ENCODE measurements at regions not wholly inside any gene's neighbourhood (a gene's known extent, or its start where the extent isn't known, plus 50 kb on each side); places are given as distances from the start of the nearest gene placed in this dataset.

DNA sequence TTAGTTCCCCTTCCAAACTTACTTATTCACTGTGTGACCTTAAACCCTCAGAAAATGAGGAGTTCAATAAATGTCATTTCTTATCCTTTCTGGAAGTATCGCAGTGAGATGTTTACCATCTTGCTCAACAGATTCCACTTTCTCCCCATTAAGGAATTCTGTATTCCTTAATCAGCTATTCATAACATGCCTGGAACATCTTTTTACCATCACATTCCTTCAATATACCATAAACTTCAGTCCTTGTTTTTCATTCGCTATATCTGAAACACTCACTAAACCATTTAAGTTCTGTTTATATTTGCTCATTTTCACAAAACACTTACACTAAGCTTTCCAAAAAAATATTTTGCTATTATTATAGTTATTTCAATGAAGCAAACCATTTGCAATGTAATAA is 1158.6 kb downstream of the CDH12 start:
- DNase-seq, result no peak

DNA sequence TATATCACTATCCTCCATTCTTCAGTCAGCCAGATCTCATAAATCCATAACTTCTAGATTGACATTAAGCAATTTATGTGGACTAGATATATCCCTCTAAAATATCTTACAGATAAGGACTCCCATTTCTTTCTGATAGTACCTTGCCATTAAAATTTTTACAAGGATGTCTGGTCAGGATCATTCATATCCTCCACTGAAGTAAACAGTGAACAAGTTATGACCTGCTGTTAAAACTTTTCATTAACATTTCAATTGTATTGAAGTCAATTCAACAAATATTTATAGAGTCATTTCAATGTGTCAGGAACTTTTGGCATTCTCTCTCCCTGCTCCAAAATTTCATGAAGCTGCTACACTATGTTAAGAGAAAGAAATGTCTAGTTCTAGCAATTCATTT is 1159.6 kb downstream of the CDH12 start:
- DNase-seq, result no peak

DNA sequence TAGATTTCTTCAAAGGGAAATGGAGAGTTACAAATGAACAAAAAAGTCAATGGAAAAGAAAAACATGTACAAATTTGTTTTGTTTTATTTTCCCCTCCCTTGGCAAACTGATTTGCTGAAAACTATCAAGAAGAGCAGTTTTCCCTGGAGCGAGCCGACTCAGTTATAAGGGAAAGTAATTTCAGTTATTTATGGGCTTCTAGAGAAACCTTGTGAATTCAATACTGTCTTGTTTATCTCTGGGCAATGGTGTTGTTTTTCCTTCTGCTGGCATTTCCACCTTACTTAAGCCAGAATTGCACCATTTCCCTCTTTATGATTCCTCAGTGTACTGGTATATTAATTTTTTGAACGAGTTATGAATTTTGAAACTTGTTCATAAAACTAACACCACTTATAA is 1163.6 kb downstream of the CDH12 start:
- no peak for DNase-seq

DNA sequence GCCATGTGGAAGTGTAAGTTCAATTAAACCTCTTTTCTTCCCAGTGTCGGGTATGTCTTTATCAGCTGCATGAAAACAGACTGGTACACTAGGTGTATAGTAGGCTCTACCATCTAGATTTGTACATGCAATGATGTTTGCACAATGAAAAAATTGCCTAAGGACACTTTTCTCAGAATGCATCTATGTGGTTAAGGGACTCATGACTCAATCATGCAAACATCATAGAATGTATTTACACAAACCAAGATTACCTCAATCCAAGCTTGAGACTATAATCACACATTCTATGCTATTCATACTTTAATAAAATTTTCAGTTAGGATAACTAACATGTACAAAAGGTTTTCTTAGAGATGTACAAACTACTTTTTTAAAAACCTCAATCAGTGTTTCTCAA is 1164.5 kb downstream of the CDH12 start:
- DNase-seq, result no peak

DNA sequence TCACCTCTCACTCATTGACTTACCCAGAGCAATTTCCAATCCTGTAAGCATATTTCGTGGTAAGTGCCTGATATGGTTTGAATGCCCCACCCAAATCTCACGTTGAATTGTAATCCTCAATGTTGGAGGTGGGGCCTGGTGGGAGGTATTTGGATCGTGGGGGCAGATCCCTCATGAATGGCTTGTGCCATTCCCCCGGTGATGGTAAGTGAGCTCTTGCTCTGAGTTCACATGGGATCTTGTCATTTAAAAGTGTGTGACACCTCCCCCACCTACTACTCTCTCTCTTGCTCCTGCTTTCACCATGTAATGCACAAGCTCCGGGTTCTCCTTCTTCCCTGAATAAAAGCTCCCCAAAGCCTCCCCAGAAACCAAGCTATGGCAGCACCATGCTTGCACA is 1165.5 kb downstream of the CDH12 start:
- no peak for DNase-seq

DNA sequence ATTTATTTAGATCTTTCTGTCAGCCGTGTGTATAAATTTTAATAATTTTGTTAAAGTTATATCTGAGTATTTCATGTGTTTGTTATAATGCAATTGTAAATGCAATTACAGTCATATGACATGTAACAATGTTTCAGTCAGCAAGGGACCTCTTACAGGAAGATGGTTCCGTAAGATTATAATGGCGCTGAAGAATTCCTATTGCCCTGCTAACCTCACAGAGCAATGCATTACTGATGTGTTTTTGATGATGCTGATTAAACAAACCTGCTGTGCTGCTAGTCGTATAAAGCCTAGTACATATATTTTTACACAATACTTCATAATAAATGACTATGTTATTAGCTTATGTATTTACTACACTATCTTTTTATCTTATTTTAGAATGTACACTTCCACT is 1166.4 kb downstream of the CDH12 start:
- no peak for DNase-seq

DNA sequence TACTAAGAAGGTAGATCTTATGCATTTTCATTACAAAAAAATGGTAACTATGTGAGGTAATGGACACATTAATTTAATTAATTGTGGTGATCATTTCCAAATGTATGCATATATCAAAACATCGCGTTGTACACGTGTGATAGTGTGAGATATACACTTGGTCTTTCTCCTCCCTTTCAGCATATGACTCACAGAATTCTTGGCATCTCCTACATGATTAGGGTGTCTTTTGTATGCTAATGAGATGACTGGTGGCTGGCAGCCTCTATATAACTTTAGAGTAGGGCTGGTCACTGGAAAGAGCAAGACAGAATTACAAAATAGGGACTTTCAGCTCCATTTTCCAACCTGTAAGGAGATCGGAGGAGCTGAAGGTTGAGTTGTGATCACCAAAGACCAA is 1167.6 kb downstream of the CDH12 start:
- DNase-seq, result no peak

DNA sequence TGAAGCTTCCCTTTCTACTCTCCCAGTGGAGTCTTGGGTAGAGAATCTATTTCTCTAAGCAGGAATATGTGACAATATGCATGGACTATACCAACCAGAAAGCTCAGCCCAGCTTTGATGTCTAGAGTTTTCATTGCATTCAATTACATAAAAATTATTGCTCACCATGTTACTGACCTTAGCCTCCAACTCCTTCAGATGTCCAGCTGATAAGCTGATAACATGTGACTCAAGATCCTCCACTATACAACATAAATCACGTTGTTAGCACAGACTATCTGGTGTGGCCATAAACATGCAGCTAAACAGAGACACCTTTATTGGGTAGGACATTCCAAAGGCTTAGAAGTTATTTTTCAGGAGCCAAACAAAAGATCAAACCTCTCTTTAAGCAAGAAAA is 1168.2 kb downstream of the CDH12 start:
- no peak for DNase-seq

DNA sequence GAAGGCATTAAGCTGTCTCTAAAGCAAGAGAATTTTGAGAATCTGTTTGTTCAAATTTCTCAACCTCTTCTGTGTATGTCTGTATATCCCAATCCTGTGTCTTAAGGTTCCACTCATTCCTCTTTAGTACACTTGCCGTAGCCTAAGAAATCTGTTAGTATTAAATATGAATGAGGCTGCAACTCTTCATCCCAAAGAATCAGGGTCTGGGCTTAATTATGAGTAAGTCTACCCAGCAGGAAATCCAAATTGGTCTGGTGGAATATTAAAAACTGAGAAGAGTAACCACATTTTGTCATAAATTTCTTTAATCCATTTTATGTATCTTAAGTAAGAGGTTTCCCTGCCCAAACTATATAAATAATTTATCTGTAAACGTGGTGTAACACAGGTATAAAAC is 1171.2 kb downstream of the CDH12 start:
- no peak for DNase-seq

DNA sequence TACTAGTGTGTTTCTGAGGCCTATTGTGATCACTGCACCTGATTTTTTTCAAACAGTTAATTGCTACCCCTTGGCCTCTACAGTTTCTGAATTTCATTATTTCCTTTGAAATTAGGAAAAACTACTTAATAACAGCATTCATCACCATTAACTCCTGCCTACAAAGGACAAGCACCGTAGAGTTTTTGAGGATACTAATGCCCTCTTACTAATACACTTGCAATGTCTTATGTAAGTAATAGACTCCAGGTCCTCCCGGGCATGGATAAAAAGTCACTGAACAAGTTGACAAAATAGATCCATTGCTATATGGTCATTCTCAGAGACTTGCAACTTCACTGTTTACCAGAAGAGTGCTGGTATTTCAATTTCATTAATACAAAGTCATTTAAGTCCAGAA is 1172.5 kb downstream of the CDH12 start:
- no peak for DNase-seq

DNA sequence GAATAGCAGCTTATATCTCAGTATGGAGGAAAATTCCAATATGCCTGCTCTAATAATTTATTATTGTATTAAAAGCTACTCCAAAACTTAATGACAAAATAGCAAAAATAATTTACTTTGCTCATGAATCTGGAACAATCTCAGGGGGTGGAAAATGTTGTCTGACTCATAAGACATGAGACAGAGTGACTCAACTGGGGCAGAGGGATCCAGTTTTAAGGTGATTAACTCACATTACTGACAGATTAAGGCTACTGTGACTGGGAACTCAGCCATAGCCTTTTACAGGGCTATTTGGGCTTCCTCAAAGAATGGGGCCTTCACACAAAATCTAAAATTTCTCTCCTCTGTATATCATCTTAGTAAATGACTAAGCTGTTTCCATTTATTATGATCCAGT is 1172.9 kb downstream of the CDH12 start:
- DNase-seq, result no peak

DNA sequence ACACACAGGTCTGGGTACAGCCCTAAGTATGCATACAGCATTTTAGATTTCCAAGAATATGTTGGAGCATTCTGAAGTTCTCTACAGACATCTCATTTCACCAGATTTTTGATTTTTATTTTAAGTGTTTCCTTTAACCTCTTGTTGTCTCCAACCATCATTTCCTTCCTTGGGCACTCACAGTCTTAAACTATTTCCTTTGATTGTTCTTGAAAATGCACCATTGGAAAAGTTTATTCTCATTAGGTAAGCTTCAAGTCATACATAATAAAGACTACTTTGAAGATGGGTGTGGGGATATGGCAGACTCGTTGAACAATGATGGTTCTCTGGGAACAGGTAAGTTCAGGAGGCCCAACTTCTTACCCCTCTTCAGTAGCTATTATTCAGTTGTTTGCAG is 1174.6 kb downstream of the CDH12 start:
- DNase-seq, result no peak

DNA sequence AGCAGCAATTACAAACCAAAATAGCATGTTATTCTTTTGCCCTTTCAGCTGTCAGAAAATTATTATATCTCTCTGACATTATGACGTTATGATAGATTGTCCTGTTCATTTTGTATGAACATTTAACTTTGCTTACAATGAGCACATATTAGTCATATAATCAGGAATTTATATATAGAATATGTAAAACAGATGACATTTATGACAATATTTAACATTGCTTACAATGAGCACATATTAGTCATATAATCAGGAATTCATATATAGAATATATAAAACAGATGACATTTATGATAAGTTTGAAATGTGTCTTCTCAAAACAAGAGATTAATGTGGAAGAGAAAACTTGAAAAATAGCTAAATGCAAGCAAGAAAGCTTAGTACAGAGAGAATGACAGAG is 1180.2 kb downstream of the CDH12 start:
- DNase-seq, result no peak

DNA sequence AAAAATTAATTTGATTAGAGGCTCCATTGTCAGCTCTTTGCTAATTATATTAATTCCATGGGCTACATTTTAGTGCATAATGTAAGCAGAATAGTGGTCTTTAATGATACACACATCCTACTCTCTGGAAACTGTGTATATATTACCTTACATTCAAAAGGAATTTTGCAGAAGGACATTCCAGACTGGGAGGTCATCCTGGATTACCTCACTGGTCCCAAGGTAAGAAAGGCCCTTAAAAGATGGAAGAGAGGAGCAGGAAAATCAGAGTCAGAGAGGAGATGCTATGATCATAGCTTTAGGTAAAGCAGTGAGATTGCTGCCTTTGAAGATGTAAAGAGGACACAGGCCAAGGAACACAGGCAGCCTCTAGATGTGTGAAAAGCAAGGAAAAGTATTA is 1180.8 kb downstream of the CDH12 start:
- DNase-seq, result no peak

DNA sequence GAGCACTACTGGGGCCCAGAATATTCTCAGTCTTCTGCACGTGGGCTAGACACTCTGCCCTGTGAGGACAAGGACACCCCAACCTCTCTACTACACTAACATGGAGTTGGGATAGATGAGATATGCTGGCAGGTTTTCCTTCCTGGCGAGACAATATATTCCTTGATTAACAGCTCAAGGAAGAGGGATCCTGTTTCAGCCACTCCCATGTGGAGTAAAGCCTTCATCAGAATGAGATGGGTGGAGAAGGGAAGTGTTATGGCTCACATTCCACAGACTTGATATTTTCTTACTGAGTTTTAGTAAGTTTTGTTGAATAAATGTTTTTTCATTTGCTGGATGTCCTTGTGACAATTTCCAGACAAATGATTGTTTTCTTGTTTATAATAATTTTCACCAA is 1187.6 kb downstream of the CDH12 start:
- no peak for DNase-seq

DNA sequence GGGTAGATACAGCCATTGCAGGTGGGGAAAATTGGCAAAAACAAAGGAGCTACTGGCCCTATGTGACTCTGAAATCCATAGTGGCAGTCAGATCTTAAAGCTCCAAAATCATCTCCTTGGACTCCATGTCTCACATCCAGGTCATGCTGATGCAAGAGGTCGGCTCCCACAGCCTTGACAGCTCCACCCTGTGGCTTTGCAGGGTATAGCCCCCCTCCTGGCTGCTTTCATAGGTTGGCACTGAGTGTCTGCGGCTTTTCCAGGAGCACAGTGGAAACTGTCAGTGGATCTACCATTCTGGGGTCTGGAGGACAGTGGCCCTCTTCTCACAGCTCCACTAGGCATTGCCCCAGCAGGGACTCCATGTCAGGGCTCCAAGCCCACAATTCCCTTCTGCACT is 1190.1 kb downstream of the CDH12 start:
- DNase-seq, result no peak

DNA sequence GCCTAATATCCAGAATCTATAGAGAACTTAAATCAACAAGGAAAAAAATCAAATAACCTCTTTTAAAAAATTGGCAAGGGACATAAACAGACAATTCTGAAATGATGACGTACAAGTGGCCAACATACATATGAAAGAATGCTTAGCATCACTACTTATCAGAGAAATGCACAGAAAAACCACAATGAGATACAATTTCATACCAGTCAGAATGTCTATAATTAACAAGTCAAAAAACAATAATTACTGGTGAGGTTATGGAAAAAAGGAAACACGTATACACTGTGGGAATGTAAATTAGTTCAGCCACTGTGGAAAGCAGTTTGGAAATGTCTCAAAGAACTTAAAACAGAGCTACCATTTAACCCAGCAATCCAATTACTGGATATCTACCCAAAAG is 1192.0 kb downstream of the CDH12 start:
- no peak for DNase-seq

DNA sequence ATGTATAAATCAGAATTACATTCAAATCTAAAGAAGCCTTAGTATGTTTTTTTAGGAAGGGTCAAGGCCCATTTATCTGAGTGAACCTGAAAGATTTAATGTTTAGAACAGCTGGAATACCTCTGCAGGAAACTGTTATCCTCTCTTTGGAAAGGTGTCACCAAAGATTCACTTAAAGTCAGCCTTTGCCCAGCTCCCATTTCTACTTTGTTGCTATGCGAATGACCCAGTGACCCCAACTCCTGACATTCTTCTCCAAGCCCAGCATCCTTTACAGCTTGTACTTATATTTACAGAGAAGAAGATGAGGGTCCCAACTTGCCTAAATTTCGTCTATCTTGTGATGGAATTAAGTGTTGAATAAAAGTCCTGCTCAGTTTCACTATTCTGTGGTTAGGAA is 1198.6 kb downstream of the CDH12 start:
- DNase-seq, result no peak

DNA sequence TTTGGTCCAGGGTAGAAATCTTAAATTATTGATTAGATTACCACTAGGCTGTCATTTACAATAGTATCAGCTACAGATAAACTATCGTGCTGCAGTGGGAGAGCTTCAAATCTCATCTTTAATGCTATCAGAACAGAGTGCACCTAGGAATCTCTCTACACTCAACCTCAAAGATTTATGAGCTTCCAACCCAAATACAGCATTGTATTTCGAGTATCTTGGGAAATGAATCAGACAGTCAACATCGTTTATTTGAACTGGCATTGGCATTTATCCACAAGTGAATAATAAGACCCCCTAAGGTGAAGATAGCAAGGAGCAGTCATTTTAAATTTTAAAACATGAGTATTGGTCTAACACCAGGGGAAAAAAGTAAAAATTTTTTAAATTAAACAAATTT is 1203.2 kb downstream of the CDH12 start:
- DNase-seq, result no peak

DNA sequence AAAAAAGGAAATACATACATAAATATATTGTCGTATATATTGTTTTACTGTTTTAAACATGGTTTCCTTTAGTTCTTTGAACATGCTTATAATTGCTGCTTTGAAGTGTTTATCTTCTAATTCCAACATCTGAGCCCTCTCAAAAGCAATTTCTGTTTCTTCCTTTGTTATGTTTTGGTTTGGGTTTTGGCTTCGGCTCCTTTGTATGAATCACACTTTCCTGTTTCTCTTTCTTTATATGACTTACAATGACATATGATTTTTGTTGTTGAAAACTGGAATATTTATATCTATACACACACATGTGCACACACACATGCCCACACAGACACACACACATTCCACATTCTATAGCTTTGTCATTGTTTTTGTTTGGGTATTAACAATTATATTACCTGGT is 1206.7 kb downstream of the CDH12 start:
- DNase-seq, result no peak

DNA sequence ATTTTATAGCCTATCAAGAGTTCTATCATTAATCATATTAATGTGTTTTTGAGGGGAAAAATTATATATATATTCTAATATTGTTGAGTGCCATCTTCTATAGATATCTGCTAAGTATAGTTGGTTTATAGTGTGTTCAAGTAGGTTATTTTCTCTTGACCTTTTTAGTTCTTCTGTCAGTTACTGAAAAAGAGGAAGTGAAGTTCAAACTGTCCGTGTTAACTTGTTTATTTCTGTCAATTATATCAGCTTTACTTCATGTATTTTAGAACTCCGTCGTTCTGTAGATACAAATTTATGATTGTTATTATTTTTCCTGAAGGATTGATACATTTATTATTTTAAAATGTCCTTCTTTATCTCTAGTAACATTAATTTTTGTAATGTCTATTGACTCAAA is 1209.1 kb downstream of the CDH12 start:
- no peak for DNase-seq

DNA sequence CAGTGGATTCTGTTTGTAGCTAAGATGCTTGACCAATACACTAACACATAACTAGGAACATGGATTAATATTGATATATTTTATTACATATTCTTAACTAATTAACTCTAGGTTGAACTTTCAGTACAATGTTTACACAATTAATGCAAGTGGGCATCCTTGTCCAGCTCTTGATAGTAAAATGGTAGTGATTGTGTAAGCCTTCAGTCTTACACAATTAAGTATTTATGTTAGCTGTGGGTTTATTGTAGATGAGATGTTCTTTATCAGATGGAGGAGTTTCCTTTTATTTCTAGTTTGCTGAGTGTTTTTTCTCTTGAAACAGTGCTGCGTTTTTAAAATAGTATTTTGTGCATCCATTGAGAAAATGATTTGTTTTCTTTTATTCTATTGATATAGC is 1210.8 kb downstream of the CDH12 start:
- no peak for DNase-seq

DNA sequence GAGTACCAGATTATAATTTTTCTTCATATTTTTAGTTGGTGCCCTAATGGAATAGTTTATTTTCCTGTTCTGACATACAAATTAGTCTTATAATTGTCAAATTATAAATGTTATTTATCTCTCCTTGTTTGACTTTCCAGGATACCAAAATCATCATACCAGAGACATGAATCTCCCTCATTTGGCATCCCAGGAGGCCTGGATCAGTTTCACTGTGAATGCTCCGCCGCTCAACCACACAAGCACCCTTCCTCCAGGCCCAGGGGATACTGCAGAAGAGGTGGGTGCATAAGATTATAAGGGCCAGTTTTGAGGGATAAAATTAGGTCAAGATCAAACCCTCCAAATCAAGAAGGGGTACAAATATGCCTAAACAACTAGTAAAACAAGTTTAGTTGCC is 1229.3 kb downstream of the CDH12 start:
- DNase-seq, result no peak

DNA sequence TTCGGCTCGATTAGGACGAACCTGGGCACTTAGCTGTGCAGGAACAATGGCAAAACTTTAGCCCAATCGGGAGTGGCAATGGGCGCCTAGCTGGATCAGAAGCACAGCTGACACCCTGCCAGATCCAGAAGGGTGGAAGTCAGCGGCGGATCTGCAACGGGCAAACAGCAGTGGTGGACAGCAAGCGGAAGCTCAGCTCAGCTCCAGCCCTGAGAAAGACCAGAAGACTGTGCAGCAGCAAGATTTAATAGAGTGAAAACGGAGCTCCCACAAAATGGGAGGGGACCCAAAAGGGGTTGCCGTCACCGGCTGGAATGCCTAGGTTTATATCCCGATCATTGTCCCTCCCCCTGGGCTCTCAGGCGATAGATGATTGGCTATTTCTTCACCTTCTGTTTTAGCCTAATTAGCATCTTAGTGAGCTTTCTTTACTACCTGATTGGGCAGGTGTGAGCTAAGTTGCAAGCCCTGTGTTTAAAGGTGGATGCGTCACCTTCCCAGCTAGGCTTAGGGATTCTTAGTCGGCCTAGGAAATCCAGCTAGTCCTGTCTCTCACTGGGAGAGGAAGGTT is 1237.9 kb downstream of the CDH12 start:
- no peak for DNase-seq

DNA sequence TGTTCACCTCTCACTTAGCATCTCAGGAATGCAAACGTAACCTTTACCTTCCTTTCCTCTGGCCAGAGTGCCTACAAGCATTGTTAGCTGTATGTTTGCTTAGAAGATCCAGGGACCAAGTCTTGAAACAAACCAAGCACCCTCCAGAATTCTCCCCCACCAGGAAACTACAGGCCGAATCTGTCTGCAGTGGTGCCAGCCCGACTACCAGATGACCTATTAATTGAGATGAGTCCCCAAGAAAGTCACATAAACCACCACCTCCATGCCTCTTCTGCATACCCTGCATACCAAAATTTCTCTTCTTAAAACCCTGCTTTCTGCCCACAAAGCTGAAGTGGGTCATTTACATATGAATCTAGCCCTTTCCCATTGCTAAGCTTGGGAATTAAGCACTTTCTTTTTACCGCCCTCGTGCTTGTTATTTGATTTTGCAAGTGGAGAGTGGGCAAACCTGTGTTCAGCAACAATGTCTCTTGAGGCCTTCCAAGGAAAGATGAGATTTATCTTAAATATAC is 1239.1 kb downstream of the CDH12 start:
- DNase-seq, result no peak

DNA sequence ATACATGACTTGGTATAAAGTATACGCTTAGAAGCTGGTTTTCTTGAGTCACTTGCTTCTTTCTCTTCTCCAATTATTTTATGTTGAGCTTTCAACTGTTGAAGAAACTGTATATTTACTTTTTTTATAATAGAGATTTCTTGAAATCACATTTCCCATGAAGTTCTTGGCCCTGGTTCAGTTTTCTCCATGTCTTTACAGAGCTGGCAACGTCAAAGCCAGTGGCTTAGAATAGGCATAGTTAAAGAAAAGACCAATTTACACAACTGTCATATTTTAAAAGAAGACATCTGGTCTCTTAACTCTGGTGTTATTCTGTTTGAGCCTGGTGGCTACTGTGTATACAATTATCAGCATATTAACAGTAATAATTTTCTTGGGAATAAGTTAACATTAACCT is 1249.3 kb downstream of the CDH12 start:
- no peak for DNase-seq
